NCI-H146 (cell line): ENCODE measurements at regions not wholly inside any gene's neighbourhood (a gene's known extent, or its start where the extent isn't known, plus 50 kb on each side); places are given as distances from the start of the nearest gene placed in this dataset.
A peak's percentile ranks its signal among the peaks of the same experiment; 100 is the strongest.
"Not testable (repeated sequence)": the region's sequence is repeated elsewhere in the genome, so short reads cannot be mapped to it uniquely, and the experiment has no call there.

Experiments
- DNase-seq: peaks from one replicate; lab custom pipeline; 2025; lab: John Stamatoyannopoulos, UW

DNA sequence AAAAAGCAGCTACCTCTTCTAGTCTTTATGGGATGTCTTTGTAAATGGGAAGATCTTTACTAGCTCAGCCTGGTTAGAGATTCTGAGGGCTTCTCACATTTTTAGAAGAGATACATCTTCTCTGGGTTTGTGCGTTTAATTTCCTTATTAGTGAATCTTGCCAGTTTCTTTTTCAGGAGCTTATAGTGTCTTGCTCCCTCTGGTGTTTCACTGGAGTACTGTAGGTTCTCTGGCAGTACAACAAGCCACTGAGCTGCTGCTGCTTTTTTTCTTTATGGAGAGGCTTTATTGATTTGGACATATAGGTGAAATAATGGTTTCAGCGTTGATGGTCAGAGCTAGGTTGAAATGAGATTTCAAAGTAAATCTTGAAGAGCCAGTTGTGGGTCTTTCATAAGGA is 82.9 kb downstream of the LAS1L start:
- DNase-seq, result peak; percentile 13

DNA sequence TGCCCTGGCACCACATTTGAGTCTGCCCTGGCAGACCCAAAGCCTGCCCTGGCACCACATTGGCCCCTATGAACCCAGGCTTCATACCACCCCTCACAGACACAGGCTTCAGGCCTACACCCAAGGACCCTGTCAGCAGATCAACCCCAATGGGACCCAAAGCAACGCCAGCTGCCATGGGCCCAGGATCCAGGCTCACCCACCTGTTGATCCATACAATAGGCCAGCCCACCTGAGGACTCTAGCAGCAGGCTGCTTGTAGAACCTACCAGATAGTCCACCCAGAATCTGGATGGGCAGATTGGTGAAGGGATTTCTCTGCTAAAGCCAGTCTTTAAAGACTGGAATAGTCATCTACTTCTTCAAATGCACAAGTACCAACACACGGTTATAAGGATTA is 114.4 kb downstream of the LAS1L start:
- no peak for DNase-seq

DNA sequence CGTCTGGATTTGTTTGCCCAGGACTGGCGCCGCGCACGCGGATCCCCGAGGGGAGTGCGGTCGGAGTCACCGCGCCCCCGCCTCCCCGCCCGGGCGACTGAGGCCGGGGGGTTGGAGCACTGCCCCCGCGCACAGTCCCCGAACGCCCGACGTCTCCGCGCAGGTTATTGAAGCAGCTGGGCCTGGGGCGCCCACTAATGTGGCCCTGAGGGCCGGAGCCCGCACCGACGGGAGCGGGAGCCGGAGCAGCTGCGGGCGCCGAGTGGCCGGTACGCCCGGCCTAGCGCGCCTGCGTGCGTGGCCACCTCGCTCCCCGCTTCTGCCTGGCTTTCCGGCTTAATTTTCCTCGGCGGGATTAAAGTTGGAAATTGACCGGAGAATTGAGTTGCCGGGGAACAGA is 126.9 kb downstream of the LAS1L start:
- not testable (repeated sequence) for DNase-seq

DNA sequence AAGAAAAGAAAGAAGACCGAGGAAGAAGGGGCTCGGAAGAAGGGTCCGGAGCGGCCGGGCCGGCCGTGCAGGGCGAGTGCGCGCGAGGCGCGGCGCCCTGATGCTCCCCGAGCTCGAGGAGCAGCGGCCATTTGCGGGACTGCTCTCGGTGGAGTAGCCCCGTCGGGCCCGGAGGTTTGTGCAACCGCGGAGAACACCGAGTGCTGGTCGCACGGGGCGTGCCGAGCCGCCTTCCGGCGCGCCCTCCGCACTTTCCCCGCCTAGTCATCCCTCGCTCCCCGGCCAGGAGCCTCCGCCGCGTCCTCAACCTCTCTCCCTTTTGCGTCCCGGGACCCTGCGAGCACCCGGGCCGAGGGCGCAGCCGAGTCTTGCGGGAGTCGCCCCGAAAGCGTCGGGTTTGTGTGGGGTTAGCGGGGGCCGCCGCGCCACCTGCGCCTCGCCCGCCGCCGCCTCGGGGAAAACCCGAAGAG is 127.4 kb downstream of the LAS1L start:
- DNase-seq, result no peak

DNA sequence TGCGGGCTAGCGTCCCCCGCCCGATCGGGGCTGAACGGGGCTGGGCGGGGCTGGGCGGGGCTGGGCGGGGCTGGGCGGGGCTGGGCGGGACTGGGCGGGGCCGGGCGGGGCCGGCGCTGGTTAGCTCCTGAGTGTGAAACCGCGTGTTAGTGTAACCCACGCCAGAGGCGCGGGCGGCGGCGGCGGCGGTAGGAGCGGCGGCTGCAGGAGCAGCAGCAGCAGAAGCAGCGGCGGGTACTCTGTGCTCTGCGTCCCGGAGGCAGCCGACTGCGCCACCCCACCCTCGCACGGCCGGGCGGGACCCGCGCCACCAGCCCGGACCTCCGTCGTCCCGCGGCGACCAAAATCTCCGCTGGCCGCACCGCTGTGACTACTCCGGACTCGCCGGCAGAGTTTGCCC is 128.1 kb downstream of the LAS1L start:
- DNase-seq, result no peak

DNA sequence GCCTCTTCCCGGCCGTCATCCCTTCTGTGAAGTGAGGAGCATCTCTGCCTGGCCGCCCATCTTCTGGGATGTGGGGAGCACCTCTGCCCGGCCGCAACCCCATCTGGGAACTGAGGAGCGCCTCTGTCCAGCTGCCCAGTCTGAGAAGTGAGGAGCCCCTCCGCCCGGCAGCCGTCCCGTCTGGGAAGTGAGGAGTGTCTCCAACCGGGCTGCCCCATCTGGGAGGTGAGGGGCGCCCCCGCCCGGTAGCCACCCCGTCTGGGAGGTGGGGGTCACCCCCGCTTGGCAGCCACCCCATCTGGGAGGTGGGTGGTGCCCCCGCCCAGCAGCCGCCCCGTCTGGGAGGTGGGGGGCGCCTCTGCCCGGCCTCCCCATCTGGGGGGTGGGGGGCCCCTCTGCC is 142.3 kb downstream of the LAS1L start:
- DNase-seq, result no peak

DNA sequence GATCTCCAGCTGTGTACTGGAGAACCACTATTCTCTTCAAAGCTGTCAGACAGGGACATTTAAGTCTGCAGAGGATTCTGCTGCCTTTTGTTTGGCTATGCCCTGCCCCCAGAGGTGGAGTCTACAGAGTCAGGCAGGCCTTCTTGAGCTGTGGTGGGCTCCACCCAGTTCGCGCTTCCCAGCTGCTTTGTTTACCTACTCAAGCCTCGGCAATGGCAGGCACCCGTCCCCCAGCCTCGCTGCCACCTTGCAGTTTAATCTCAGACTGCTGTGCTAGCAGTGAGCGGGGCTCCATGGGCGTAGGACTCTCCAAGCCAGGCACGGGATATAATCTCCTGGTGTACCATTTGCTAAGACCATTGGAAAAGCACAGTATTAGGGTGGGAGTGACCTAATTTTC is 145.5 kb downstream of the LAS1L start:
- not testable (repeated sequence) for DNase-seq
